ENCODE measurements at regions not wholly inside any gene's neighbourhood (a gene's known extent, or its start where the extent isn't known, plus 50 kb on each side); places are given as distances from the start of the nearest gene placed in this dataset.

DNA sequence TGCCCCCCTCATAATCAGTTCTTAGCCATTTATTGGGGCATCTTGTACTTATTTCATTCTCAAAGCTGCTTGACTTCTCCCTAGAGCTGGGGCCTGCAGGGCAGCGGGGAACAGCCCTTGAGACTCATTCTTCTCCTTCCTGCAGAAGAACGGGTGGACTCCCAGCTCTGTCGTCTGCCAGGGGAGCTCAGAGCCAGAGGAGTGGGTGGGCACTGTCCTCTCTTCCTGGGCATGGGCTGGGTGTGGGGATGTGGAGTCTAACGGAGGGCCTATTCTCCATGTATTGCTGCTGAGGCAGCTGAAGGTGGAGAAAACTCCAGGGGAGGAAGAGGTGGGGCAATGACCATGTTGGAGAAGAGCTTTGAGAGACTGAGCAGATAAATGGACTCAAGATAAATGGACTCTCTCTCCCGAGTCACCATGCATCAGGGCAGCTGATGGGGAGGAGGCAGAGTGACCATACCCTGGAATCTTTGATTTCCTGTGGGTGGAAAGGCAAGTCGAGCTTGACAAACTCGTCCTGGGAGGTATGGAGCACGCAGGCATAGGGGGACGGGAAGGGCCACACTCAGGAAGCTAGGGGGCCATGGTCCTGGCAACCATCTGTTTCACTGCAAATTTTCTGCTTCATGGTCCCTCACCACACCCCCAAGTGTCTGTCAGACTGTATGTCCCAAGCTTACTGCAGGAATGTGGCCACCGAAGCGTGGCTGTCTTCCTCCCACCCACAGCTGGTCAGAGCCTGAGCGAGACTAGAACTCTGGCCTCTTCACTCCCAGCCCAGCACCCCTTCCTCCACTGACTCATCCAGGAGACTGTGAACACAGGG is 56.9 kb upstream of the ATP2B4 start:
- no peak overlapping the region for H3K27ac ChIP-seq
- TF ChIP-seq, protein P1, sequence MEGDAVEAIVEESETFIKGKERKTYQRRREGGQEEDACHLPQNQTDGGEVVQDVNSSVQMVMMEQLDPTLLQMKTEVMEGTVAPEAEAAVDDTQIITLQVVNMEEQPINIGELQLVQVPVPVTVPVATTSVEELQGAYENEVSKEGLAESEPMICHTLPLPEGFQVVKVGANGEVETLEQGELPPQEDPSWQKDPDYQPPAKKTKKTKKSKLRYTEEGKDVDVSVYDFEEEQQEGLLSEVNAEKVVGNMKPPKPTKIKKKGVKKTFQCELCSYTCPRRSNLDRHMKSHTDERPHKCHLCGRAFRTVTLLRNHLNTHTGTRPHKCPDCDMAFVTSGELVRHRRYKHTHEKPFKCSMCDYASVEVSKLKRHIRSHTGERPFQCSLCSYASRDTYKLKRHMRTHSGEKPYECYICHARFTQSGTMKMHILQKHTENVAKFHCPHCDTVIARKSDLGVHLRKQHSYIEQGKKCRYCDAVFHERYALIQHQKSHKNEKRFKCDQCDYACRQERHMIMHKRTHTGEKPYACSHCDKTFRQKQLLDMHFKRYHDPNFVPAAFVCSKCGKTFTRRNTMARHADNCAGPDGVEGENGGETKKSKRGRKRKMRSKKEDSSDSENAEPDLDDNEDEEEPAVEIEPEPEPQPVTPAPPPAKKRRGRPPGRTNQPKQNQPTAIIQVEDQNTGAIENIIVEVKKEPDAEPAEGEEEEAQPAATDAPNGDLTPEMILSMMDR (conservative IDR thresholded peaks at IDR 0.05; ENCODE audit: low read depth), result no peak
- DNase-seq (ENCODE audit: low spot score), result no peak
- ChIA-PET CTCF (interaction anchor here (0.6 to 1.1 kb wide), 2 partner anchors 13 to 83 kb away, joined by 3 to 4 read pairs; no protein-coding TSS in a partner anchor), POLR2A (ENCODE audit: low non-redundant PET) (no interaction called here)

DNA sequence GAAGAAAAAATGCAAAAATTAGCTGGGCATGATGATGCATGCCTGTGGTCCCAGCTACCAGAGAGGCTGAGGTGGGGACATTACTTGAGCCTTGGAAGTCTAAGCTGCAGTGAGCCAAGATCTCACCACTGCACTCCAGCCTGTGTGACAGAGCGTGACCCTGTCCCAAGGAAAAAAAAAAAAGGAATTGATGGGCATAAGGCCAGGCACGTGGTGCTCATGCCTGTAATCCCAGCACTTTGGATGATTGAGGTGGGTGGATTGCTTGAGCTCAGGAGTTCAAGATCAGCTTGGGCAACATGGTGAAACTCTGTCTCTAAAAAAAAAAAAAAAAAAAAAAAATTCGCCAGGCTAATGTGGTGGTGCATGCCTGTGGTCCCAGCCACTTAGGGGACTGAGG is 55.8 kb upstream of the ATP2B4 start:
- DNase-seq (ENCODE audit: low spot score), result no peak
- CTCF ChIA-PET, result interaction anchor here (0.7 kb wide), 1 partner anchor 771 kb away, joined by 3 read pairs; no protein-coding TSS in a partner anchor
- TF ChIP-seq, protein P1 (conservative IDR thresholded peaks at IDR 0.05; ENCODE audit: low read depth), result no peak
- POLR2A ChIA-PET (ENCODE audit: low non-redundant PET), result no interaction called here
- H3K27ac ChIP-seq, result no peak overlapping the region

DNA sequence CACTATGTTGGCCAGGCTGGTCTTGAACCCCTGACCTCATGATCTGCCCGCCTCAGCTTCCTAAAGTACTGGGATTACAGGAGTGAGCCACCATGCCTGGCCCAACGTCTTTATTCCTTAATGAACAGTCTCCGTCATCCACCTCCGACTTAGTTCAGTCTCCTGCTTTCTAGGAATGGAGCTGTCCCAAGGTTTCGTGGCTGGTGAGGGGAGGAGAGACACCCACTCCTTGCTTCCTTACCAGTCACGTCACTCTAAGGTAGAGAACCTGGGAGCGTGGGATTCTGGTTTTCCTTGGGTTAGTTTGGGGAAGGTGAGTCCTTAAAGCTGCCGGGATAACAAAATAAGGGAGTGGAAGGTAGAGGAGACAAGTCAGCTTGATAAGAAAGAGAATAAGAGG is 55.0 kb upstream of the ATP2B4 start:
- POLR2A ChIA-PET (ENCODE audit: low non-redundant PET), result no interaction called here
- DNase-seq (ENCODE audit: low spot score), result no peak
- TF ChIP-seq, protein P1 (conservative IDR thresholded peaks at IDR 0.05; ENCODE audit: low read depth), result no peak
- H3K27ac ChIP-seq, result no peak overlapping the region
- CTCF ChIA-PET, result interaction anchor here (0.8 to 0.9 kb wide), 2 partner anchors 14 to 67 kb away, joined by 3 read pairs; no protein-coding TSS in a partner anchor

DNA sequence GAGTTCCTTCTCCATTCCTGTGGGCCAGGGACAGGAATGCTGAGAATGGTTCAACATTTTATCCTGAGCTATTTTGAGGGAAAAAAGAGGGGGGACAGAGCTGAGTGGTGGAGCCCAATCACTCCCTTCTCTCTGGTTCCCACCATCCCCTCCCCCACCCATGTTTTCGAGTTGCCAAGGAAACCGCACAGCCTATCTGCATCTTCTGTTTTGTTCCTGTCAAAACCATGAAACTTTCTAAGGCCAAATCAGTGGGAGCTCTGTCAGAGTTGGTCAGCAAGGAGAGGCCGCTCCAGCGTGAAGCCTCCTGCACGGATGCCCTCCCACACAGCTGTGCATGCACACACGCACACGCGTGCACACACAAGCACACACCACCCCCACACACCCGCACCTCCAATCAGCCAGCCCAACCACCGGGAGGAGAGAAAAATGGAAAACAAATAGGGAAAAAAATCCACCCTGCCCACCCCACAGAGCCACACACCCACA is 54.5 kb upstream of the ATP2B4 start:
- no peak for DNase-seq (ENCODE audit: low spot score)
- TF ChIP-seq, protein P1 (conservative IDR thresholded peaks at IDR 0.05; ENCODE audit: low read depth), result no peak
- H3K27ac ChIP-seq, result no peak overlapping the region
- POLR2A ChIA-PET (ENCODE audit: low non-redundant PET), result no interaction called here
- CTCF ChIA-PET, result interaction anchor here (0.9 to 1.1 kb wide), 2 partner anchors 13 to 35 kb away, joined by 3 read pairs; no protein-coding TSS in a partner anchor

DNA sequence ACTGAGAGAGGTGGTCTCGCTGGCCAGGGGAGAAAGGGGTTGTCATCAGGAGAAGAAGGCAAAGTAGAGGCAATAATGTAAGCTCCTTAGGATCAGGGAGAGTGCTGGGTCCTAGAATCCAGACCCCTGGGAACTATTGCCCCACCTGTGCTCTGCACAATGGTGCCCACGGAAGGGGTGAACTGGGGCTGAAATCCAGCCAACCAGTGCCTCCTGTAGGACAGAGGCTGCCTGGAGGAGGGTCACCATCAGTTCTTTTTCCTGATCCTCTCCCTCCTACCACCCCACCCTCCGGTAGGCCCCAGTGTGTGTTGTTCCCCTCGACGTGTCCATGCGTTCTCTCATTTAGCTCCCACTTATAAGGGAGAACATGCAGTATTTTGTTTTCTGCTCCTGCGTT is 52.9 kb upstream of the ATP2B4 start:
- H3K27ac ChIP-seq, result no peak overlapping the region
- POLR2A ChIA-PET (ENCODE audit: low non-redundant PET), result no interaction called here
- TF ChIP-seq, protein P1 (conservative IDR thresholded peaks at IDR 0.05; ENCODE audit: low read depth), result no peak
- DNase-seq (ENCODE audit: low spot score), result no peak
- CTCF ChIA-PET, result interaction anchor here (0.6 to 1.3 kb wide), 3 partner anchors 10 to 129 kb away, joined by 3 to 4 read pairs (median 3); no protein-coding TSS in a partner anchor

Measured in RWPE1 (cell line).